ENCODE measurements at regions not wholly inside any gene's neighbourhood (a gene's known extent, or its start where the extent isn't known, plus 50 kb on each side); places are given as distances from the start of the nearest gene placed in this dataset.

- no peak for TF ChIP-seq CTCF (IDR thresholded peaks at IDR 0.05; ENCODE audit: insufficient read depth, low read depth, low read length, missing control alignments)
- no peak for DNase-seq (ENCODE audit: low read depth)
- no peak overlapping the region for H3K4me3 ChIP-seq (ENCODE audit: low read length)
Measured at GRCh38 chr13:65660731-65661130, 1569.4 kb downstream of the PCDH9 start.

GRCh38 chr13:65656740-65657329 is 1573.3 kb downstream of the PCDH9 start:
- DNase-seq (ENCODE audit: low read depth), result peak; percentile 17
- TF ChIP-seq CTCF (IDR thresholded peaks at IDR 0.05; ENCODE audit: insufficient read depth, low read depth, low read length, missing control alignments), result peak; percentile 52
- H3K4me3 ChIP-seq (ENCODE audit: low read length), result no peak overlapping the region

- TF ChIP-seq CTCF (IDR thresholded peaks at IDR 0.05; ENCODE audit: insufficient read depth, low read depth, low read length, missing control alignments), result no peak
- no peak overlapping the region for H3K4me3 ChIP-seq (ENCODE audit: low read length)
- DNase-seq (ENCODE audit: low read depth), result no peak
Measured at GRCh38 chr13:65653613-65654012, 1576.5 kb downstream of the PCDH9 start.

GRCh38 chr13:65650321-65650720 is 1579.8 kb downstream of the PCDH9 start:
- TF ChIP-seq CTCF (IDR thresholded peaks at IDR 0.05; ENCODE audit: insufficient read depth, low read depth, low read length, missing control alignments), result no peak

GRCh38 chr13:65642996-65643395 is 1587.1 kb downstream of the PCDH9 start:
- no peak for TF ChIP-seq CTCF (IDR thresholded peaks at IDR 0.05; ENCODE audit: insufficient read depth, low read depth, low read length, missing control alignments)
- no peak for DNase-seq (ENCODE audit: low read depth)
- H3K4me3 ChIP-seq (ENCODE audit: low read length), result no peak overlapping the region

More at GRCh38 chr13:65650321-65650720, 1579.8 kb downstream of the PCDH9 start:
- H3K4me3 ChIP-seq (ENCODE audit: low read length), result no peak overlapping the region
- DNase-seq (ENCODE audit: low read depth), result no peak

- no peak for TF ChIP-seq CTCF (IDR thresholded peaks at IDR 0.05; ENCODE audit: insufficient read depth, low read depth, low read length, missing control alignments)
- no peak overlapping the region for H3K4me3 ChIP-seq (ENCODE audit: low read length)
- no peak for DNase-seq (ENCODE audit: low read depth)
Measured at GRCh38 chr13:65642301-65642700, 1587.8 kb downstream of the PCDH9 start.

GRCh38 chr13:65638572-65639168 is 1591.5 kb downstream of the PCDH9 start:
- H3K4me3 ChIP-seq (ENCODE audit: low read length), result no peak overlapping the region
- DNase-seq (ENCODE audit: low read depth), result peak; percentile 57

More at GRCh38 chr13:65638572-65639168, 1591.5 kb downstream of the PCDH9 start:
- peak; percentile 85 for TF ChIP-seq CTCF (IDR thresholded peaks at IDR 0.05; ENCODE audit: insufficient read depth, low read depth, low read length, missing control alignments)

All from epithelial cell of esophagus (primary cell).